Choroid plexus epithelial cell (primary cell): ENCODE measurements at regions not wholly inside any gene's neighbourhood (a gene's known extent, or its start where the extent isn't known, plus 50 kb on each side); places are given as distances from the start of the nearest gene placed in this dataset.

ENCODE experiments used
- DNase-seq: peaks from one replicate; pipeline ENCODE4 v3.0.0-alpha.2; 2010; ENCODE audit warnings: low read depth
- H3K4me3 ChIP-seq: 2 replicates; pipeline ENCODE4 v1.5.1; 2011; ENCODE audit warnings: low read depth, mild to moderate bottlenecking, control low read depth, low read length, moderate library complexity
- CTCF ChIP-seq: conservative IDR thresholded peaks from 2 replicates; pipeline ENCODE4 v1.5.1; 2011; ENCODE audit warnings: low read depth, mild to moderate bottlenecking, control low read depth, inconsistent platforms, low read length, moderate library complexity

DNA sequence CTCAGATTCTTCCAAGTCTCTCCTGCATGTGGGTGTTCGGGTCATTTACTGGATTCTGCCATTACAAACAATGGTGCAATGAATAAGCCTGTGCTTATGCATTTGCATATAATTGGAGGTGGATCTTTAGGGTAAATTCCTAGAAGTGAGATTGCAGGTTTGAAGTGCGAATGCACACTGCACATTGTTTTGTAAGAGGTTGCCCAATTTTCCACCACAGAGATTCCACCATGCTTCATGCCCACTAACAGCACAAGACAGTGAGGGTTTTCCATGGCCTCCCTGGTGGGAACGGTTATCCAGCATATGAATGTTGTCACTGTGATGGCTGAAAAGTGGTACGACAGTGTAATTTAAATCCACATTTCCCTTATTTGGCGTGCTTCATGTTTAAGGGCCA lies 178.8 kb upstream of the PMEPA1 start:
- TF ChIP-seq CTCF, result no peak
- no peak overlapping the region for H3K4me3 ChIP-seq
- DNase-seq, result no peak

DNA sequence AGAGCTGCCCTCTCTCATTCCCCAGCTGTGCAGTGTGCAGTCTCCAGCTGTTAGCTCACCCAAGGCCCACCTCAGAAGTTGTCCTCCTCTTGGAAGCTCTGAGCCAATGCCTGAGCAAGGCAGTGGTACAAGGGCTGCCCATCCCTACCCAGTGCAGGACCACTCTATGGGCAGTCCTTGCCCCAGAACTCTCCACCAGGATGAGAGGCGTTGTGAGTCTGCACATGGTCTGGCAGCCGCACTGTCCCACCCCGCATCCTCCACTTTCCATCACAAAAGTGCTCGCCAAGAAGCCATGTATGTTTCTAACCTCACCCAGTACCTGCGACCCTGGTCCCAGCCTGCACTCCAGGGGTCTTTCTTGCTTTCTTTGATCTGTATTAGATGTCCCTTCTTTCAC lies 175.1 kb upstream of the PMEPA1 start:
- no peak overlapping the region for H3K4me3 ChIP-seq
- TF ChIP-seq CTCF, result no peak
- DNase-seq, result no peak

GRCh38 chr20:57883761-57884160 lies 173.9 kb upstream of the PMEPA1 start:
- TF ChIP-seq CTCF, result no peak
- no peak for DNase-seq
- no peak overlapping the region for H3K4me3 ChIP-seq

- TF ChIP-seq CTCF, result no peak
- DNase-seq, result no peak
Measured at GRCh38 chr20:57883224-57883623, 173.4 kb upstream of the PMEPA1 start.

DNA sequence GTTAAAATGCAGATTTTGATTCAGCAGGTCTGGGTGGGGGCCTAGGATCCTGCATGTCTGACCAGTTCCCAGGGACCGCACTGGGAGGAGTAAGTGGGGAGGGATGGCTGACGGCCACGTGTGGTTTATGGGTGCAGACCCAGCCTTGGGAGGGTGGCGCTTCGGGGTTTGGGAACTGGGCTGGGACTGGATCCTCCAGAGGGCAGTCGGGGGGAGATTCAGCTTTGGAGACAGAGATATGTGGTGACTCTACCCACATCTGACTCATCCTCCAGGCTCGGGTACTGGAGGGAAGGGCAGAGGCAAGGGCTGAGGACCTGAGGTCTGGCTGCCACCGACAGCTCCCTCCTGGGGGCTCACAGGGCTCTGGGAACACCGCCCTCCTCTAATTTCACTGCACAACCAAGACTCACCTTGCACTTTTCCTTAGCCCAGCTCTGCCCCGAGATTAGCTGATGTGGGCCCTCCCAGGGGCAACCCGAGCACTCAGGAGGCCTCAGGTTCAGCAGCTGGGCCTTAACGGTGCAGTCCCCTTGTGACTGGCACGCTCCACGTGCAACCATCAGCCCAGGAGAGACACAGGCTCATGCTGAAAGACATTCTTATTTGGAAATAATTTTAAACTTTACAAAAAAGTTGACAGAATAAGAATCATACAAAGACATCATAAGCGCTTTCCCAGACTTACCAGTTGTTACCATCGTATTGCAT lies 172.8 kb upstream of the PMEPA1 start:
- TF ChIP-seq CTCF, result no peak
- no peak overlapping the region for H3K4me3 ChIP-seq
- no peak for DNase-seq

More at GRCh38 chr20:57883224-57883623, 173.4 kb upstream of the PMEPA1 start:
- H3K4me3 ChIP-seq, result no peak overlapping the region

GRCh38 chr20:57881466-57882385 lies 171.9 kb upstream of the PMEPA1 start:
- DNase-seq, result no peak
- TF ChIP-seq CTCF, result no peak
- no peak overlapping the region for H3K4me3 ChIP-seq

GRCh38 chr20:57880571-57880892 lies 170.7 kb upstream of the PMEPA1 start:
- no peak overlapping the region for H3K4me3 ChIP-seq
- DNase-seq, result no peak
- TF ChIP-seq CTCF, result no peak
